Mucosa of descending colon (tissue), 3 donors: ENCODE measurements at regions not wholly inside any gene's neighbourhood (a gene's known extent, or its start where the extent isn't known, plus 50 kb on each side); places are given as distances from the start of the nearest gene placed in this dataset.

ENCODE experiments used
- ATAC-seq: fragments of 200-7000 bp; cut with Tn5 transposase; one replicate; pipeline ENCODE4 v1.9.1; 2020; ENCODE audit warnings: mild to moderate bottlenecking, moderate library complexity
- DNase-seq, 3 donors: peaks; one replicate each; pipeline ENCODE4 v3.0.0-alpha.2; 2020
- H3K36me3 ChIP-seq: fragments of 200-600 bp; one replicate; pipeline ENCODE4 v1.8.0; 2021; ENCODE audit warnings: low read depth, mild to moderate bottlenecking
- H3K4me1 ChIP-seq: fragments of 200-600 bp; one replicate; pipeline ENCODE4 v1.8.0; 2021; ENCODE audit warnings: low read depth, mild to moderate bottlenecking
- H3K4me3 ChIP-seq: fragments of 200-600 bp; one replicate; pipeline ENCODE4 v1.8.0; 2021; ENCODE audit warnings: mild to moderate bottlenecking
- H3K9me3 ChIP-seq: fragments of 200-600 bp; one replicate; pipeline ENCODE4 v1.8.0; 2021; ENCODE audit warnings: mild to moderate bottlenecking
- CTCF ChIP-seq: fragments of 200-600 bp; IDR thresholded peaks from one replicate; pipeline ENCODE4 v1.8.0; 2022; ENCODE audit warnings: antibody characterized with exemption, mild to moderate bottlenecking
- intact Hi-C, 2 donors: fragments of 100-400 bp; cut with DNase I in 1 of 2; cut with micrococcal nuclease in 1 of 2; formaldehyde crosslinking; loops; one replicate each; pipeline versions ENCODE4 v1.11.0 to v1.11.1; 2022; cut with DNase I, micrococcal nuclease
- donor health status: DM: no; HTN: no; CAD: no; lungs with moderate emphysema.
- donor health status: DM: no; HTN: no; CAD: no.
- donor health status: DM: no; HTN: yes; CAD: no.

GRCh38 chr10:4262449-4262848, 477.4 kb upstream of the KLF6 start:
- intact Hi-C loops, result no loop called here
- Histone ChIP-seq H3K36me3 (no peaks in the 10 kb centered on the region), H3K9me3 (no peaks in the 10 kb centered on the region), H3K4me3 (no peak overlapping the region), H3K4me1 (peaks cover 16% of the 10 kb centered on the region)
- DNase-seq, result no peak
- ATAC-seq, result no peak
- no peak for TF ChIP-seq CTCF

GRCh38 chr10:4260483-4261124, 475.6 kb upstream of the KLF6 start:
- Histone ChIP-seq H3K4me1 (peaks cover 5% of the 10 kb centered on the region), H3K36me3 (no peaks in the 10 kb centered on the region), H3K4me3 (no peak overlapping the region), H3K9me3 (no peaks in the 10 kb centered on the region)
- intact Hi-C loops, result no loop called here
- ATAC-seq (peak; percentile 45), DNase-seq (no peak)
- no peak for TF ChIP-seq CTCF

GRCh38 chr10:4257939-4258465, 473.0 kb upstream of the KLF6 start:
- H3K4me1 ChIP-seq, result no peaks in the 10 kb centered on the region
- DNase-seq (no peak), ATAC-seq (no peak)
- no peaks in the 10 kb centered on the region for H3K36me3 ChIP-seq
- TF ChIP-seq CTCF, result no peak
- no peak overlapping the region for H3K4me3 ChIP-seq
- no peaks in the 10 kb centered on the region for H3K9me3 ChIP-seq
- intact Hi-C loops, result no loop called here

GRCh38 chr10:4256971-4257370, 472.0 kb upstream of the KLF6 start:
- Histone ChIP-seq H3K4me1 (no peaks in the 10 kb centered on the region), H3K4me3 (no peak overlapping the region), H3K36me3 (no peaks in the 10 kb centered on the region), H3K9me3 (no peaks in the 10 kb centered on the region)
- DNase-seq, result no peak
- TF ChIP-seq CTCF, result no peak
- intact Hi-C loops, result no loop called here
- no peak for ATAC-seq

GRCh38 chr10:4255751-4256150, 470.7 kb upstream of the KLF6 start:
- Histone ChIP-seq H3K4me3 (no peak overlapping the region), H3K36me3 (no peaks in the 10 kb centered on the region), H3K9me3 (no peaks in the 10 kb centered on the region), H3K4me1 (no peaks in the 10 kb centered on the region)
- intact Hi-C loops, result no loop called here
- no peak for TF ChIP-seq CTCF
- no peak for ATAC-seq
- no peak for DNase-seq
